HEK293 (cell line): ENCODE measurements at regions not wholly inside any gene's neighbourhood (a gene's known extent, or its start where the extent isn't known, plus 50 kb on each side); places are given as distances from the start of the nearest gene placed in this dataset.

Experiments used
- CTCF ChIP-seq: fragments of 450-650 bp; formaldehyde crosslinking; IDR thresholded peaks from 2 replicates; pipeline ENCODE4 v1.5.1; 2016; ENCODE audit warnings: missing biosample characterization, missing genetic modification characterization
- OSR2 ChIP-seq: fragments of 450-650 bp; formaldehyde crosslinking; IDR thresholded peaks from 2 replicates; pipeline ENCODE4 v1.5.1; 2016; ENCODE audit warnings: missing biosample characterization, missing genetic modification characterization
- PRDM1 ChIP-seq: fragments of 450-650 bp; formaldehyde crosslinking; IDR thresholded peaks from 2 replicates; pipeline ENCODE4; 2016; ENCODE audit warnings: missing biosample characterization, missing genetic modification characterization
- TCF7L2 ChIP-seq: IDR thresholded peaks from 2 replicates; pipeline ENCODE4 v1.6.1; 2011; ENCODE audit warnings: low read depth, mild to moderate bottlenecking, inconsistent platforms, low read length, moderate library complexity, borderline replicate concordance
- ZFHX2 ChIP-seq: fragments of 450-650 bp; formaldehyde crosslinking; conservative IDR thresholded peaks from 2 replicates; pipeline ENCODE4 v1.5.1; 2016; ENCODE audit warnings: missing biosample characterization, missing genetic modification characterization
- ZNF140 ChIP-seq: fragments of 450-650 bp; formaldehyde crosslinking; IDR thresholded peaks from 2 replicates; pipeline ENCODE4 v1.5.1; 2016; ENCODE audit warnings: missing biosample characterization, missing genetic modification characterization
- ZNF24 ChIP-seq: fragments of 450-650 bp; formaldehyde crosslinking; IDR thresholded peaks from 2 replicates; pipeline ENCODE4 v1.5.1; 2016; ENCODE audit warnings: missing biosample characterization, missing genetic modification characterization
- ZNF302 ChIP-seq: fragments of 450-650 bp; formaldehyde crosslinking; IDR thresholded peaks from 2 replicates; pipeline ENCODE4 v1.5.1; 2016; ENCODE audit warnings: missing biosample characterization, missing genetic modification characterization, low read depth
- ZNF341 ChIP-seq: fragments of 450-650 bp; formaldehyde crosslinking; IDR thresholded peaks from 2 replicates; pipeline ENCODE4; 2016; ENCODE audit warnings: low read depth, missing biosample characterization, missing genetic modification characterization
- ZNF510 ChIP-seq: fragments of 450-650 bp; formaldehyde crosslinking; IDR thresholded peaks from 2 replicates; pipeline ENCODE4 v1.5.1; 2018; ENCODE audit warnings: mild to moderate bottlenecking, missing genetic modification characterization, missing biosample characterization; ENCODE audit not compliant: insufficient replicate concordance
- ZNF629 ChIP-seq: fragments of 450-650 bp; formaldehyde crosslinking; IDR thresholded peaks from 2 replicates; pipeline ENCODE4 v1.5.1; 2017; ENCODE audit warnings: missing biosample characterization, missing genetic modification characterization
- ZSCAN5A ChIP-seq: fragments of 450-650 bp; formaldehyde crosslinking; IDR thresholded peaks from 2 replicates; pipeline ENCODE4 v1.5.1; 2016; ENCODE audit warnings: missing biosample characterization, missing genetic modification characterization
- TF ChIP-seq, protein P1 (sequence below): fragments of 450-650 bp; formaldehyde crosslinking; optimal IDR thresholded peaks from 2 replicates; pipeline ENCODE3; 2016; ENCODE audit warnings: missing biosample characterization, mild to moderate bottlenecking, missing genetic modification characterization

DNA sequence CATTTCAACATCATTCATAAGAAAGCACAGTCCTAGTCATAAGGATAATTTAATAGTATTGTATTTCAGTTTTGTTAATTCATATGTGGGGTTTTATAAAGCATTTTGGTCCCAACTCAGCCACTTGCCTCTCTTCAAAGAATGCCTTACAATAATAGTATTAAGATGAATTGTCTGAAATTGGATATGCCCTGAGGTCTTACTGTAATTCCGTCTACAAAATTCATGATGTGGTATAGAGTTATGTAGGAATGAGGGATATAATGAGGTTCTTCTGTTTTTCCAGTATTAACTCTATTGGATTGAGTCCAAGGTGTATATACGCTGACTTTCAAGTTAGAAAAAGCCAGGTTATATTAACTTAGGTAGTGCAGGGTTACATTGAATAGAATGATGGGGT is 177.0 kb downstream of the GOLIM4 start:
- TF ChIP-seq CTCF (tag by site-specific recombination), result no peak
- no peak for TF ChIP-seq PRDM1 (tag by site-specific recombination)
- no peak for TF ChIP-seq ZSCAN5A (tag by site-specific recombination)
- no peak for TF ChIP-seq ZNF302 (tag by site-specific recombination)
- no peak for TF ChIP-seq TCF7L2
- no peak for TF ChIP-seq ZNF341 (tag by site-specific recombination)
- 0 out of 2 replicates have a peak, but pooled peaks have one; percentile 29 for TF ChIP-seq ZNF24 (tag by site-specific recombination)
- TF ChIP-seq ZNF510 (tag by site-specific recombination), result no peak
- TF ChIP-seq ZFHX2 (tag by site-specific recombination), result no peak
- TF ChIP-seq OSR2 (tag by site-specific recombination), result peak; percentile 51; the same call in 1 of the 2 replicates
- TF ChIP-seq, protein P1, sequence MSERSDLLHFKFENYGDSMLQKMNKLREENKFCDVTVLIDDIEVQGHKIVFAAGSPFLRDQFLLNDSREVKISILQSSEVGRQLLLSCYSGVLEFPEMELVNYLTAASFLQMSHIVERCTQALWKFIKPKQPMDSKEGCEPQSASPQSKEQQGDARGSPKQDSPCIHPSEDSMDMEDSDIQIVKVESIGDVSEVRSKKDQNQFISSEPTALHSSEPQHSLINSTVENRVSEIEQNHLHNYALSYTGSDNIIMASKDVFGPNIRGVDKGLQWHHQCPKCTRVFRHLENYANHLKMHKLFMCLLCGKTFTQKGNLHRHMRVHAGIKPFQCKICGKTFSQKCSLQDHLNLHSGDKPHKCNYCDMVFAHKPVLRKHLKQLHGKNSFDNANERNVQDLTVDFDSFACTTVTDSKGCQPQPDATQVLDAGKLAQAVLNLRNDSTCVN (tag by site-specific recombination), result no peak
- no peak for TF ChIP-seq ZNF140 (tag by site-specific recombination)
- TF ChIP-seq ZNF629 (tag by site-specific recombination), result no peak
